HCT116 (cell line): ENCODE measurements at regions not wholly inside any gene's neighbourhood (a gene's known extent, or its start where the extent isn't known, plus 50 kb on each side); places are given as distances from the start of the nearest gene placed in this dataset.

Experiments
- ATAC-seq: fragments of 200-7000 bp; cut with Tn5 transposase; 2 replicates; pipeline ENCODE4 v1.9.1; 2020; ENCODE audit warnings: mild to moderate bottlenecking, moderate library complexity
- BruUV-seq: library from RNA; stranded (reverse); fragments of 400-500 nt; replicated peaks from 2 replicates; lab custom pipeline; 2021; lab: Mats Ljungman, UMichigan
- CTCF ChIA-PET: fragments of 300-600 bp; sonication (Branson Sonifier 250); formaldehyde crosslinking; loops from one replicate; lab custom pipeline; 2021; ENCODE audit warnings: antibody characterized with exemption; lab: Charles Lee
- POLR2A ChIA-PET: fragments of 300-600, 350-600 bp; sonication (Branson Sonifier 250); formaldehyde crosslinking; loops from one replicate; lab custom pipeline; 2021; ENCODE audit warnings: antibody characterized with exemption; lab: Charles Lee
- RAD21 ChIA-PET, 2 experiments: fragments of 300-600 bp; sonication (Branson Sonifier 250); formaldehyde crosslinking; loops; one replicate each; lab custom pipeline; 2023; ENCODE audit warnings: low total read pairs in 2 of 2; ENCODE audit not compliant: uncharacterized antibody in 2 of 2, unreplicated experiment in 2 of 2, low non-redundant PET in 1 of 2; lab: Charles Lee
- DNase-seq: peaks from one replicate; pipeline ENCODE4 v3.0.0-alpha.2; 2010; ENCODE audit warnings: low read depth, low spot score
- H2AFZ ChIP-seq: fragments of 200-600 bp; shearing (Covaris generic), sonication (generic); 2 replicates; pipeline ENCODE4 v1.6.1; 2017; ENCODE audit warnings: low read depth, mixed run types, mixed read lengths, antibody characterized with exemption, low read length; ENCODE audit not compliant: poor library complexity, severe bottlenecking
- H3K27ac ChIP-seq: 2 replicates; pipeline ENCODE4 v1.5.1; 2012; ENCODE audit warnings: low read depth, low read length
- H3K27me3 ChIP-seq: fragments of 200-600 bp; sonication (generic); 2 replicates; pipeline ENCODE4 v1.6.1; 2016; ENCODE audit warnings: mixed run types, low read length, mixed read lengths; ENCODE audit not compliant: insufficient read depth
- H3K36me3 ChIP-seq, 2 experiments: fragments of 200-500 bp in 1 of 2; fragments of 200-600 bp in 1 of 2; sonication (Bioruptor generic) in 1 of 2; sonication (generic) in 1 of 2; 2 replicates each; pipeline versions ENCODE4 v1.5.1 to v1.6.1; 2014 to 2016; ENCODE audit warnings: low read length in 2 of 2, inconsistent platforms in 1 of 2, mixed read lengths in 1 of 2, mixed run types in 1 of 2; ENCODE audit not compliant: insufficient read depth in 2 of 2, control insufficient read depth in 1 of 2
- H3K4me1 ChIP-seq, 2 experiments: fragments of 200-600 bp in 1 of 2; sonication (generic) in 1 of 2; 2 replicates each; pipeline versions ENCODE4 v1.5.1 to v1.6.1; 2012 to 2017; ENCODE audit warnings: low read length in 2 of 2, inconsistent platforms in 1 of 2, mild to moderate bottlenecking in 1 of 2, mixed read lengths in 1 of 2, mixed run types in 1 of 2, moderate library complexity in 1 of 2; ENCODE audit not compliant: insufficient read depth in 2 of 2, control insufficient read depth in 1 of 2
- H3K4me2 ChIP-seq: fragments of 200-600 bp; sonication (generic); 2 replicates; pipeline ENCODE4 v1.6.1; 2017; ENCODE audit warnings: mixed run types, low read length, mixed read lengths
- H3K4me3 ChIP-seq, 2 experiments: fragments of 200-600 bp in 1 of 2; sonication (generic) in 1 of 2; replicated peaks in 1 of 2; 2 replicates each; pipeline ENCODE4 v1.5.1; 2011 to 2016; ENCODE audit warnings: low read length in 2 of 2, control low read depth in 1 of 2, low read depth in 1 of 2, mild to moderate bottlenecking in 1 of 2, mixed read lengths in 1 of 2, mixed run types in 1 of 2
- H3K79me2 ChIP-seq: fragments of 200-600 bp; sonication (generic); 2 replicates; pipeline ENCODE4 v1.6.1; 2017; ENCODE audit warnings: mild to moderate bottlenecking, mixed run types, low read length, moderate library complexity, mixed read lengths; ENCODE audit not compliant: insufficient read depth
- H3K9ac ChIP-seq: fragments of 200-600 bp; sonication (generic); 2 replicates; pipeline ENCODE4 v1.6.1; 2016; ENCODE audit warnings: low read length, mixed read lengths
- H3K9me2 ChIP-seq: fragments of 200-600 bp; sonication (generic), shearing (Covaris generic); 2 replicates; pipeline ENCODE4 v1.6.1; 2017; ENCODE audit warnings: mixed run types, mild to moderate bottlenecking, moderate library complexity; ENCODE audit not compliant: insufficient read depth
- H3K9me3 ChIP-seq, 2 experiments: fragments of 200-500 bp in 1 of 2; fragments of 200-600 bp in 1 of 2; sonication (Bioruptor generic) in 1 of 2; sonication (generic) in 1 of 2; 2 replicates each; pipeline ENCODE4 v1.6.1; 2014 to 2017; ENCODE audit warnings: low read length in 2 of 2, mixed read lengths in 2 of 2, inconsistent platforms in 1 of 2, low read depth in 1 of 2, mild to moderate bottlenecking in 1 of 2, mixed run types in 1 of 2, moderate library complexity in 1 of 2; ENCODE audit not compliant: control insufficient read depth in 1 of 2, insufficient read depth in 1 of 2
- H4K20me1 ChIP-seq: fragments of 200-600 bp; sonication (generic), shearing (Covaris generic); 2 replicates; pipeline ENCODE4 v1.6.1; 2017; ENCODE audit warnings: mixed run types, mild to moderate bottlenecking, moderate library complexity; ENCODE audit not compliant: insufficient read depth
- CBX3 ChIP-seq: IDR thresholded peaks from 2 replicates; pipeline ENCODE4 v1.6.1; 2012; ENCODE audit warnings: low read depth
- EGR1 ChIP-seq: IDR thresholded peaks from 2 replicates; pipeline ENCODE4 v1.6.1; 2012; ENCODE audit warnings: low read depth
- ELF1 ChIP-seq: IDR thresholded peaks from 2 replicates; pipeline ENCODE4 v1.6.1; 2012; ENCODE audit warnings: low read depth, borderline replicate concordance
- EZH2 ChIP-seq: fragments of 200-600 bp; sonication (generic); IDR thresholded peaks from 2 replicates; pipeline ENCODE4 v1.6.1; 2017; ENCODE audit warnings: antibody characterized with exemption, mixed run types
- EZH2phosphoT487 ChIP-seq: fragments of 200-600 bp; IDR thresholded peaks from 2 replicates; pipeline ENCODE4 v1.6.1; 2018; ENCODE audit warnings: antibody characterized with exemption, borderline replicate concordance
- FOSL1 ChIP-seq: IDR thresholded peaks from 2 replicates; pipeline ENCODE4 v1.6.1; 2012; ENCODE audit warnings: low read depth
- JUND ChIP-seq: IDR thresholded peaks from 2 replicates; pipeline ENCODE4 v1.6.1; 2012
- MAX ChIP-seq: IDR thresholded peaks from 2 replicates; pipeline ENCODE4 v1.6.1; 2012
- POLR2AphosphoS5 ChIP-seq: IDR thresholded peaks from 2 replicates; pipeline ENCODE4 v1.6.1; 2011; ENCODE audit warnings: mild to moderate bottlenecking, low read depth, low read length, moderate library complexity
- RAD21 ChIP-seq: IDR thresholded peaks from 2 replicates; pipeline ENCODE4 v1.6.1; 2012; ENCODE audit warnings: low read depth, mild to moderate bottlenecking
- SP1 ChIP-seq: IDR thresholded peaks from 2 replicates; pipeline ENCODE4 v1.6.1; 2012; ENCODE audit warnings: low read depth
- TCF7L2 ChIP-seq: IDR thresholded peaks from 2 replicates; pipeline ENCODE4 v1.7.0; 2011; ENCODE audit warnings: borderline replicate concordance, inconsistent platforms; ENCODE audit not compliant: insufficient read depth, insufficient read length; ENCODE audit errors: extremely low read depth
- YY1 ChIP-seq: IDR thresholded peaks from 2 replicates; pipeline ENCODE4 v1.6.1; 2011; ENCODE audit warnings: low read length, low read depth, moderate library complexity, mild to moderate bottlenecking; ENCODE audit not compliant: insufficient replicate concordance; ENCODE audit errors: extremely low read depth
- ZBTB33 ChIP-seq: IDR thresholded peaks from 2 replicates; pipeline ENCODE4 v1.6.1; 2011; ENCODE audit warnings: mild to moderate bottlenecking, low read length, moderate library complexity; ENCODE audit not compliant: insufficient replicate concordance; ENCODE audit errors: extremely low read depth
- ZFX ChIP-seq: fragments of 450-650 bp; IDR thresholded peaks from 2 replicates; pipeline ENCODE4 v1.6.1; 2017
- intact Hi-C: fragments of 100-400 bp; cut with micrococcal nuclease; formaldehyde crosslinking; loops from 2 replicates; pipeline ENCODE4 v1.10.0; 2022

- no TSS peak for BruUV-seq
- intact Hi-C loops: no loop called here
- DNase-seq: no peak
Observed at GRCh38 chr5:158179271-158179670, 320.3 kb upstream of the CLINT1 start.

GRCh38 chr5:158178535-158178934, 319.6 kb upstream of the CLINT1 start:
- RAD21 ChIA-PET: no interaction called here
- no peak overlapping the region for H3K9ac ChIP-seq
- no TSS peak for BruUV-seq
- no peaks in the 10 kb centered on the region for H3K4me1 ChIP-seq
- CTCF ChIA-PET: no interaction called here
- POLR2A ChIA-PET: no interaction called here
- no peaks in the 10 kb centered on the region for H3K36me3 ChIP-seq
- intact Hi-C loops: no loop called here
- no peak overlapping the region for H3K4me3 ChIP-seq
- H3K9me3 ChIP-seq: no peaks in the 10 kb centered on the region
- H4K20me1 ChIP-seq: no peaks in the 10 kb centered on the region
- H3K27ac ChIP-seq: no peak overlapping the region
- H3K4me2 ChIP-seq: no peak overlapping the region
- ATAC-seq (no peak), DNase-seq (no peak)
- H3K27me3 ChIP-seq: peaks cover 41% of the 10 kb centered on the region; the same call in 1 of the 2 replicates
- H3K9me2 ChIP-seq: no peaks in the 10 kb centered on the region
- no peak overlapping the region for H2AFZ ChIP-seq
- no peaks in the 10 kb centered on the region for H3K79me2 ChIP-seq
- TF ChIP-seq ZFX: no peak
- no peak for TF ChIP-seq ZBTB33
- TF ChIP-seq TCF7L2: no peak
- no peak for TF ChIP-seq POLR2AphosphoS5
- no peak for TF ChIP-seq MAX
- no peak for TF ChIP-seq YY1
- no peak for TF ChIP-seq RAD21
- TF ChIP-seq SP1: no peak
- no peak for TF ChIP-seq EZH2
- no peak for TF ChIP-seq EZH2phosphoT487
- TF ChIP-seq CBX3: no peak
- no peak for TF ChIP-seq ELF1

More at GRCh38 chr5:158179271-158179670, 320.3 kb upstream of the CLINT1 start:
- H3K27ac ChIP-seq: no peak overlapping the region
- no peak overlapping the region for H3K4me2 ChIP-seq
- H3K9me3 ChIP-seq: no peaks in the 10 kb centered on the region
- H3K4me1 ChIP-seq: no peaks in the 10 kb centered on the region
- H2AFZ ChIP-seq: no peak overlapping the region
- no peaks in the 10 kb centered on the region for H3K79me2 ChIP-seq
- no peak overlapping the region for H3K9ac ChIP-seq
- peaks cover 41% of the 10 kb centered on the region; the same call in 1 of the 2 replicates for H3K27me3 ChIP-seq
- no peak for ATAC-seq
- ChIA-PET RAD21 (no interaction called here), CTCF (no interaction called here), POLR2A (no interaction called here)
- H3K4me3 ChIP-seq: no peak overlapping the region
- TF ChIP-seq FOSL1 (no peak), RAD21 (no peak), EGR1 (no peak), TCF7L2 (no peak), JUND (no peak), SP1 (no peak), EZH2 (no peak), MAX (no peak)
- TF ChIP-seq, all 23 proteins: peak for 0
- no peaks in the 10 kb centered on the region for H3K36me3 ChIP-seq
- H4K20me1 ChIP-seq: no peaks in the 10 kb centered on the region
- H3K9me2 ChIP-seq: no peaks in the 10 kb centered on the region
